Amygdala (tissue), 56 donors: ENCODE measurements at regions not wholly inside any gene's neighbourhood (a gene's known extent, or its start where the extent isn't known, plus 50 kb on each side); places are given as distances from the start of the nearest gene placed in this dataset.

Source experiments
- DNase-seq, 56 donors: peaks; one replicate each; lab custom pipeline; 2025; lab: John Stamatoyannopoulos, UW

- no peak for DNase-seq
Measured at GRCh38 chr3:139870000-139870675, 64.8 kb upstream of the CLSTN2 start.

GRCh38 chr3:139868773-139869172, 66.2 kb upstream of the CLSTN2 start:
- no peak for DNase-seq

- DNase-seq: no peak
Measured at GRCh38 chr3:139848660-139849059, 86.3 kb upstream of the CLSTN2 start.

- no peak for DNase-seq
Measured at GRCh38 chr3:139846729-139847128, 88.3 kb upstream of the CLSTN2 start.

GRCh38 chr3:139839659-139840058, 95.3 kb upstream of the CLSTN2 start:
- no peak for DNase-seq

GRCh38 chr3:139839014-139839413, 96.0 kb upstream of the CLSTN2 start:
- DNase-seq: no peak

- DNase-seq: peak in 1 of 56 donors; percentile 5
Measured at GRCh38 chr3:139838269-139838957, 96.6 kb upstream of the CLSTN2 start.

GRCh38 chr3:139836698-139837464, 98.1 kb upstream of the CLSTN2 start:
- DNase-seq: no peak

GRCh38 chr3:139835830-139836683, 98.9 kb upstream of the CLSTN2 start:
- DNase-seq: peak in 1 of 56 donors; percentile 2

GRCh38 chr3:139832998-139833397, 102.0 kb upstream of the CLSTN2 start:
- no peak for DNase-seq

GRCh38 chr3:139830817-139831216, 104.2 kb upstream of the CLSTN2 start:
- DNase-seq: peak in 27 of 56 donors; percentile 3 to 70 (median 15)

- DNase-seq: peak in 6 of 56 donors; percentile 1 to 71 (median 24)
Measured at GRCh38 chr3:139827833-139828232, 107.2 kb upstream of the CLSTN2 start.

GRCh38 chr3:139824864-139825263, 110.1 kb upstream of the CLSTN2 start:
- no peak for DNase-seq

GRCh38 chr3:139814646-139815045, 120.3 kb upstream of the CLSTN2 start:
- no peak for DNase-seq

GRCh38 chr3:139811331-139811730, 123.7 kb upstream of the CLSTN2 start:
- DNase-seq: no peak

- DNase-seq: no peak
Measured at GRCh38 chr3:139808201-139808600, 126.8 kb upstream of the CLSTN2 start.

- DNase-seq: no peak
Measured at GRCh38 chr3:139803294-139803693, 125.5 kb upstream of the NMNAT3 start.

- no peak for DNase-seq
Measured at GRCh38 chr3:139797724-139798343, 120.1 kb upstream of the NMNAT3 start.

- DNase-seq: peak in 10 of 56 donors; percentile 1 to 38 (median 14)
Measured at GRCh38 chr3:139794469-139795265, 116.9 kb upstream of the NMNAT3 start.
